A204.1 (cell line): ENCODE measurements at regions not wholly inside any gene's neighbourhood (a gene's known extent, or its start where the extent isn't known, plus 50 kb on each side); places are given as distances from the start of the nearest gene placed in this dataset.

Experiments used
- FAIRE-seq: peaks from 2 replicates; lab custom pipeline; 2012; peaks lifted over from hg19 to GRCh38; lab: Jason Lieb, UNC

DNA sequence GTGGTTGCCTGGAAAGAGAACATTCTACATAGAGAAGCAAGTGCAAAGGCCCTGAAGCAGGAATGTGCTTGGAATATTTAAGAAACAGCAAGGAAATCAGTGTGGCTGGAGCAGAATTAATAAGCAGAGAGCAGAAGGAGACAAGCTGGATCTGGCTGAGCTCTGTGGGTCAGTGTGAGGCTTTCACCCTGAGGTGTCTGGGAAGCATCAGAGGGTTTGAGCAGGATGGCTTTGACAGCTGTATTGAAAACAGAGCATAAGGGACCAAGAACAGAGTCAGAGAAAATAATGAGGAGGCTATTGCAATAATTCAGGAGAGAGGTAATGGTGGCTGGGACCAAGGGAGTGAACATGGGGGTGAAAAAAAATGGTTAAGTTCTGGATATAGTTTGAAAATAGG is 199.6 kb downstream of the NXPE2 start:
- no peak for FAIRE-seq

DNA sequence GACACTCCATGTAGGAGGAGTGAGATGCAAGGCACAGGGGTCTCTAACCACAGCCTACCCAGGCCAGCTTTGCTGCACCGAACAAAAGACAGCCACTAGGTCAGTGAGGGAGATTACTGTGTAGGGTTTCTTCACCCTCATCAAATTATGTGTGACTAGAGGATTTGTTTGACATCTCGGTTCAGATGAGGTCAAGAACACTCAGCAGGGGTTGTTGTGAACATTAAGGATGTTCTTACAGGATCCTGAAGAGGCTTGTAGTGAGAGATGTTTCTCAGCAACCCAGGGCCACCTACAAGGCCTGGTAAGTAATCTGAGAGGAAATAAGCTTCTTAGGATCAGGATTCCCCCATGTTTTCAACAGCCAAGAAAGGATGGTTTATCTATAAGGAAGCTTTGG is 202.1 kb downstream of the NXPE2 start:
- FAIRE-seq, result no peak

DNA sequence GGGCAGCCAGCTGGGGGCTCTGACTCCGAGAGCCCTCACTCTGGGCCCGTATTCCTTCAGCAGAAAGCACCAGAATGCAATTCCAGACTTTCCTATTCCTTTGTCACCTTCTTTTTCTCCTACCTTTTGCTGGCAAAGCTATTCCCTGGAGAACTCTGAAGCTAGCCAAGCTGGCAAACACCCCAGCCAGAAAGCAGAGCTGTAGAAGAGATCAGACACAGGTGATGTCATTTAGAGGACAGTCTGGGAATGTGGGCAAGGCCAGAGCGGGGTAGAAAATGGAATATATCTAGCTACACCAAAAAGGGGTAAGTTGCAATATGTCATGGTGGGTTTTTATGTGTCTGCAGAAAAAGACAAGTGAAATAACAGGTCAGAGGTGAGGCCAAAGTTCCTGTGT is 205.1 kb downstream of the NXPE2 start:
- FAIRE-seq, result no peak

DNA sequence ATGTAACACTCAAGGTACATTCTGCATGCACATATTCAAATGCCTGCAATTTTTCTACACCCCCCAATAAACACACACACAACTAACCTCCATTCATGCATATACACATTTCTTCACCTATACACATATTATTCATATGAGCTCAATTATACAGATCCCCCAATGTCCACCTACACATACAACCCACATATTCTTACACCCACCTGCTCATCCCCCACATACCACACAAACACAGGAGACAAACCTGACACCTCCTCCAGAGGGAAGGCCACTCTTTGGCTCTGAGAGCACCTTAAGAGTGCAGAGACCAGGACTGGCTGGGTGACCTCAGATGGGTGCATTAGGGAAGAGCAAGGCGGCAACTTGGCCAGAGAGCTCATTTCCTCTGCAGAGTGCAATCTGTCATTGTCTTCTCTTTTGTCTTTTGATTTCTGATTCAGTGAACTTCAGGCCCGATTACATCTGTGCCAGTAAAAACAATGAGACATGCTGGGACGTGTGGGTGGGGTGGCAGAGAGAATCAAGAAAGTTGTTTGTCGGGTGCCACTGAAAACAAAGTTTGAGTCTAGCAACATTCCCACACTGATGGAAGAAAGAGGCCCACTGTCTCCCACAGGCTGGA is 208.4 kb downstream of the NXPE2 start:
- no peak for FAIRE-seq

DNA sequence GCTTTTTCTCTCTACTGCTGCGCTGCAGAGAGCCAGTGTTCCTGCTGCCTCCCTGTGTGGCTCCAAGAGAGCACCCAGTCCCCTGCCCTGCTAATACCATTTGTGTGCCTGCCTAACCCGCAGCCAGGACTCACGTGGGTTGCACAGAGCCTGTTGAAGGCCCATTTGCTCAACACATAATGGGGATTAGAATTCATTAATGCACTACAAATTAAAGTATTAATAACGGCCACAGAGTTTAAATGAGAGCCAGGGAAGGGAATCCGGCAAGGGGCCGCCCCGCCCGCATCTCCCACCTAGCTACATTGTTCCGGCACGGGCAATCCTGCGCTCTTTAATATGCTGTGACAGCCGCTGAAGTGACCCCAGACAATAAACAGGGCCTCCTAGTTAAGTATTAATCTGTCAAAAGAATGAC is 211.3 kb downstream of the NXPE2 start:
- no peak for FAIRE-seq

DNA sequence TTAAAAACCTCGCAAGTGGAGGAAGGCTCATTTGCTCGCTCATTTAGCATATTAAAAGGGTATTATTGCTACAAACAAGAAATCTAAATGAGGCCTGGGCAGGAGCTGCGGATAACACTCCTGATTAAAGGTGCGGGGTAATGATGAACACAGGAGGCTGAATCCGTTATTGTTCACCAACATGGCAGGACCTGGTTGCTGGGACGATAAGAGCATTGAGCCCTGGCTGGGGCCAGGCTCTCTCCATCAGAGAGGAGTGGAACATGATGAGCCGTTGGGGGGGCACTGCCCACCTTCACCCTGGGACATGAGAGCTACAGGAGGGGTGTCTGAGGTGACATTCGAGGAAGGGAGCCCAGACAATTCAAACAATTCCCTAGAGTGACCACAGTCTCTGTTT is 211.7 kb downstream of the NXPE2 start:
- FAIRE-seq, result no peak

DNA sequence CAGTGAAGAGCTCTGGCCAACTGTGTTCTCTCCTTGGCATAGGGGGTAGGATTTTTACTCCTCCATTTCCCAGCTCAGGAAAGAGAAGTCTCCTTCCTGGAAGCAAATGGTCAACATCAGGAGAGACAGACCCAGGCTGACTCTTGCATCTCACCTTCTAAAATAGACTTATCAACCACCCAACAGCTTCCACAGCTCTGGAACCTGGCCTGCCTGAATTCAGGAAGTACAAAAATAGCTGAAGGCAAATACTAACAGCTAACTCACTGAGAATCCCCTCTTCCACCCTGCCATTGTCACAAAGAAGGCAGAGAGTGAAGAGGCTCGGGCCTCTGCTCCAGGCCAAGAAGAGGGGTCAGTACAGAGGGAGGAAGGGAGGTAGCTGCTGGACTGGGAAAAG is 213.6 kb downstream of the NXPE2 start:
- no peak for FAIRE-seq

DNA sequence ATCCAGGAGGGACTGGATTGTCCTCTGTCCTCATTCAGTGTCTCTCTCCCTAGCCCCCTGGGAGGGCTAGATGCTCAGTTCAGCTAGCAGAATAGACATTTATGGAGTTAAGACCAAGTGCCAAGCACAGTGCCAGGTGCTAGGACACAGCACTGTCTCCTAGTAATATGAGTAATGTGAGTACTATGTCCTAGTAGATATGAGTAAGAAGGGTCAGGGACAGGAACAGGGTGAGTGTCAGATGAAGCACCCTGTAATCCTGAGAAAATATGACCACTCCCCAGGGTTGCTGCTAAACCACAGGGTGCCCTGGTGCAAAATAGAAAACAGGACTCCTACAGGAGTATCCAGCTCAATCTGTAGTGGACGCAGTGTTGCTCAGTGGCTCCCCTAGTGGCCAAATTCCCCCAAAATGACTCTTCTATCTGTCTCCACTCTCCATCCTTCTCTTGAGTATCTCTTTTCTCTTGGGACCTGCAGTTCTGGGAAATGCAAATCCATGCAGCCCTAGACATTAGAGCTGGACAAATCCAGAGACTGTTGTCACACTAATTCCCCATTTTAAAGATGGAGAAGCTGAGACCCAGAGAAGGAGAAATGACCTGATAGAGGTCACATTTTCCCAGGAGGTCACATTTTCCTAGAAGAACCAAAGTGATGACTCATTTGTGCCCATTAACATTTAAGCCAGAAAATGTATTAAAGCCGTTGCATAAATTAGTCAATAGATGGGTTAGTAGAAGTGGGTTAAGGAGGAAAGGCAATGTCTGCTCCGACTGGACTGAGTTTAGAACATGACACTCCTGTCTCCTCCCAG is 214.3 kb downstream of the NXPE2 start:
- no peak for FAIRE-seq

DNA sequence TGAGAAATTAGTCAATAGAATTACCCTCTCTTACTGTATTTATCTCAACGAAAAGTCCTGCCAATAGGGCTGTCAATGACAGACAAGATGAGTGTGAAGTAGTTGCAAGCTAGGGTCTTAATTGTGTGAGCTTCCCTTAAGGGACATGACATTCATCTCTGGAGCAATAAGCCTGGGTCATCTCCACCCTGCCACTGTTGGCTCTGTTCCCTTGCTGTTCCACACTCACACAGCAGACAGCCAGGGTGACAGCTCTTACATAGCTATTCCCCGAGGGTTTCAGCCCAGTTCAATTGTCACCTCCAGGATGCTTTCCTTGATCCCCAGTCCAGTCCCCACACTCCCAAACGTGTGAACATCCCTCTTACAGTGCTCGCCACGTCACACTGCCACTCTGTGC is 215.0 kb downstream of the NXPE2 start:
- no peak for FAIRE-seq

DNA sequence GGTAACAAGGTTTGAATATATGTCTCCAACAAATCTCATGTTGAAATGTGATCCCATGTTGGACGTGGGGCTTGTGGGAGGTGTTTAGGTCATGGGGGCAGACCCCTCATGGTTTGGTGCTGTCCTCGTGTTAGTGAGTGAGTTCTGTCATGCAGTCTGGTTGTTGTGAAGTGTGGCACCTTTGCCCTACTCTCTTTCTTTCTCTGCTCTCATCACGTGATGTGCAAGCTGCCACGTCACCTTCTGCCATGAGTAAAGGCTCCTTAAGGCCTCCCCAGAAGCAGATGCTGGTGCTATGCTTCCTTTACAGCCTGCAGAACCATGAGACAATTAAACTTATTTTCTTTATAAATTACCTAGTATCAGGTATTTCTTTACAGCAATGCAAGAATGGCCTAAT is 218.3 kb downstream of the NXPE2 start:
- no peak for FAIRE-seq

DNA sequence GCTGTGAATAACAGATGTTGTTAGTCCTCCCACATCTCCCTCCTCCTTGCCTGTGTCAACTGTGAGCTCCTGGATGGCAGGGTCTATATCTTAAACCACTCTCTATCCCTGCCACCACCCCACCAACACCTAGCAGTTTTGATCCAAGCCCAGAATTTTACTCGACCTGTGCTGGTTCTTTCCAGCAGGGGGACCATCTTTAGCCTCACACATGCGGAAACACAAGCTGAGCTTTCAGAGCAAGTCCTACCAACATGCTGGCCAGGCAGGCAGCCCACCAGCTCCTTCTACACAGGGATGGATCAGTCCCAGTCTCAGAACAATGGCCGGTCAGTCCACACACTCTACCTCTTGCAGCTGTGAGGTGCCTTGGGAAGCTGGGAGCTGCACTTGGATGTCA is 231.5 kb downstream of the NXPE2 start:
- FAIRE-seq, result no peak

DNA sequence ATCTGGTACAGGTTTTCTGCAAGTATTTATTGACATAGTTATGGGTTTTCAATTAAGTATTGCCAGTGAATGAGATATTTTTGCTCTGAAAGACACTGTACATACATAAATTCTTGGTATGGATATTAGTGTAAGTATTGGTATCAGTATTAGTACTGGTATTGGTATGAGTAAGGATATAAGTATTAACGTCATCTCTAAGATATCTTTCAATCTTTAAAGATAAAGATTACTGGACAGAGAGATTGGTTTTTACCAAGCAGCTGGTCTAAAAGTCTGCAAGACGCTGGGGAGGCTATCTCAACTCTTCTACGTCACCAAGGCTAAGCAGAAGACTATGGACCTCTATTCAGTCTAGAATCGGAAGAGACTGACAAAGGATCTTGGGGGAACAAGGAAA is 234.5 kb downstream of the NXPE2 start:
- FAIRE-seq, result no peak

DNA sequence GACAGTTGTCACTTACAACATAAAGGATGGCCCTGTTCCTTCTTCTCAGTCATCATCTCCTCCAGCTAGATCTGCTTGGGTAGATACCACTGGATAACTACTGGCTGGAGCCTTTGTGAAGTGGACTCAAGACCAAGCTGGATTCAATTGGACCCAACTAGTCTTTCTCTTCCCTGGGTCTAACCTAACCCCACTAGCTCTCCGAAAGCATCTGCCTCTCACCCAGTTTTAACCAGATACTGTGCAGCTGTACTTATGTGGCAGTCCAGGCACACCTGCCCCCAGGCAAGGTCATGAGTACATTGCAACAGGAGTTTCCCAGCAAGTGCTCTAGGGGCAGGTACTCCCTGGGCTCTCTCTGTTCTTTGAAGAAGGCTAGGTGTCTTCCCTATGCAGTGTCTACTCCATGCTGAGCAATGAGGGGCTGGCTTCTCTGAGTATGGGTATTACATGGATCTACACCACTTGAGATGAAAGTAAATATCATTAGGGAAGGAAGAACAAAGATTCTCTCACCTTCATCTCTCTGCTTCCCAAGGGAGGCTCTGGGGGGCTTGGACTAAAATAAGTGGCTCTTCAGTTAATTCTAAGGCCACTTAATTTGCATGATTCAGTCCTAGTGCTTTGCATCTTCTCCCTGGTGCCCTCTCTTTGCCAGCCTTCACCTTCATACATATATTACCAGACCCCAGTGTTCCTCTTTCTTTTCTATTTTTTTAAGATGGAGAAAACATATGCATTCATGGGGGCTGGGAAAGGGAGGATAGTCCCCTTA is 236.1 kb downstream of the NXPE2 start:
- FAIRE-seq, result no peak

DNA sequence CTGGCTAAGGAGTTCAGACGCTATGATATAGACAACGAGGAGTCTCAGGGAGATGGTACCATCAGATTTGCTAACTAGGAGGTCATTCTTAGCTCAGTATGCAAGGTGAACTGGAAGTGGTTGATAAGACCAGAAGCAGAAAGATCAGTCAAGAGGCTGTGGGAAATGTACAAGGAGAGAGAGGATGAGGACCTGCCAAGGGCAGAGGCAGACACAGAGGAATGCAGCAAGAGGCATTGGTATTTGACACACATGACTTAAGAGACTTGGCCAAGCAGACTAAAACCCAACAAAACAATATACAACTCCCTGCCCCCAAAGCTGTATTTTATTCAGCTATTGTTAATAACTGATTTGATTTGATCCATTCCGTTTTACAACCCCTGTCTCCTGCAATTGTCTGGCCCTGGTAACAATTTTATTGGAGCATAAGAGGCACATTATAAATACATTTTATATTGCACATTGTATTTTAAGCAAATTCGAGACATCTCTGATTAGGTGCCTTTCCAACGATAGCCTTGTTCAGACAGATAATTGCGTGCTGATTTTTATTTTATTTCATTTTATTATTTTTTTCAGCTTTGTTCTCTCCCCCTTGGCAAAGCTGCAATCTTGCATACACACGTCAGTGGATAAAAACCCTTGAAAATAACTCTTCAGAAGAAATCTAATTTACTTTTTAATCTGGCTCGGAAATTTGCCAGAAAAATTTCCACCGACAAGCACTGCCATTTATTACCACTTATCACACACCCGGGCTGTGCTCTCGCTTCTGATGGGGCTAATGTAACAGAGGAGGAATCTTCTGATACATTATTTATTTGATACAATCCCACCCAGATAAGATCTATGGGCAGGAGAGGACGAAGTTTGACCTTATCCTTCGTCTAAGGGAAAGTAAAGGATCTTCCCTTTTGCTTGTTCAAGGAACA is 237.8 kb downstream of the NXPE2 start:
- FAIRE-seq, result no peak

DNA sequence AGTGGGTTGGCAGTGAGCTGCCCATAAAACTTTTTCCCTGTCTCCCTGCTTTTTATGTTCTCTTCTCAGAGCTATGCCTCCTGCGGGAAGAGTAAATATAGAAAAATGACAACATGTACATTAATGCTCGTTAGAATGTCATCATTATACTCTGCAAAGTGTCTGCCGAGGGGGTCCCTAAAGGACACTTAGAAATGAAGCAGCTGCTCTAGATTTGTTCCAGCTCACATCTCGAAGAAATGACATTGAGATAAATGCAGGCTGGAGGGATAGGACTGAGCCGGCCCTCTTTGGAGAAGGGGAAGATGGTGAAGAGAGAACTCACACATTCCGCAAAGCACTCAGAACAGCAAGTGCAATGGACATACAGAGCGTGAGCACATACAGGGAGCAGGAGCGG is 240.0 kb downstream of the NXPE2 start:
- no peak for FAIRE-seq

DNA sequence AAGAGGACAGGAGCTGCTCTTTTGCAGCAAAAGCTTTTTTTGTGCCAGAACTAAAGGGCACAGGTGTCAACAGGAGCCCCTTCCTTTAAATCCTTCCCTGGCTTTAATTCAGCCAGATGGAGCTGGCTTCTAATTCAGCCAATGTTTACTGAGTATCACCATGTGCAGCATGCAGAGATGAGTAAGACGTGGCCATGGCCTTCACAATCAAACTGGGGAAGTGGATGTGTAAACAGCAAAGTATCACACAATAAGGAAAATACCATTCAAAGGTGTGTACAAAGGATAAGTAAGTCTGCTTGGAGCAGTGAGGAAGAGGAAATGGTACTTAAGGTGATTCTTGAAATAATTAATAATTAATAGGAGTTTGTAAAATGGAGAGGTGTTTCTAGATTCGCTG is 243.4 kb downstream of the NXPE2 start:
- no peak for FAIRE-seq

DNA sequence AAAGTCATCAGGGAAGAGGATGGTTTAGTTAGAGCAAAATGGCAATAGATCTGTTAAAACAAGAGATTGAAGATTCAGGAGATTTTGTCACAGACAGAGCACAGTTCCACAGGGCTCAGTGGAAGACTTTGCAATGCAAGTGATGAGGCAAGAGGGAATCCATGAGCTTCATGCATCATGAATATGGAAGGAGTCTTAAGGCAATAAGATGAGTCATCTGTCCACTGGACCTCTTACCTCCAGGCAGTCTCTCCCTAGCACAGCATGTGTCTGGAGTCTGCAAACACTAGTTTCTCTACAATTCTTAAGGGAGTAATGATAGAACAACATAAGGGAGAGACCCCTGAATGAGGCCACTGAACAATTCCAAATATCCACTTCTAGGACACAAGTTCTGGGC is 245.7 kb downstream of the NXPE2 start:
- no peak for FAIRE-seq

DNA sequence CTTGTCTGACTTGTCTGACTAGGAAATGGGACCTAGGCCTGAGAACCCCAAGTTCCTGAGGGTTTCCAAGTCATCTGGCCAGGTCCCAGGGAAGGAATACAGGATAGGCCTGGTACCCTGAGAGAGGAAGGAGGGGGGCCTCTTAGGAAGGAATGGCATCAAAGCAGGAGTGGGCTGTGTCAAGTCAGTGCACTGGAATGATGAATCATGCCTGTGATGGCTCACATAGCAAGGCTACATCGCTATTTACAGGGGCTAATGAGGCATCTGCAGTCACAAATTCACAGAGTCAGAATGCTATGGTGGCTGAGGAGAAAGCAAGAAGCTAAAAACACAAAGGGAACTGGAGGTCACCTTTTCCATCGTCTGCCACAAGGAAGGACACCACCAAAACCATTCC is 247.3 kb downstream of the NXPE2 start:
- FAIRE-seq, result no peak

DNA sequence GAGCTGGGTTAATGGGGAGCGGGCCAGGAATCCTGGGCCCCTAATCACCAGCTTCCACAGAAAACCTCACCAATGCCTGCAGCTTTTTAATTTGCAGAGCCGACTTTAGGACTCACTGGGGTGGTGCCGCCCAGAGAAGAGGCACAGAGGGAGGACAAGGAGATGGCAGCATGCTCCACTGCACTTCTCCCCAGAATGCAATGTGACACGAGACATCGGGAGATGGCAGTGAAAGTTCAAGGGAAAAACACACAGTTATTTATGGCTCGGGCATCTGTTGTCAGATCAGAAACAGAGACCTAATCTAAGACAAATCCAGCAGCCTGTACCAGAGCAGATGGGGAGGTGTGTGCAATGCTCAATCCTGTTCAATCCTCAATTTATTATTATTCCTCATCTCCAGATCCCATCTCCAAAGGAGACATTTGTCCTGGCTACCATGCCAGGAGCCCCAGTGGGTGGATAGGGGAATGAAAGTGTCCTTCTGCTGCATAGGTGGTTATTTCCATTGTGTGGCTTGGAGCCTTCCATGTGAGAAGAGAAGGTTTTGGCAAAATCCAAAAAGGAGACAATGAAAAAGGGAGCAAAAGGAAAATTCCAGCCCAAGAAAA is 250.0 kb downstream of the NXPE2 start:
- FAIRE-seq, result no peak

DNA sequence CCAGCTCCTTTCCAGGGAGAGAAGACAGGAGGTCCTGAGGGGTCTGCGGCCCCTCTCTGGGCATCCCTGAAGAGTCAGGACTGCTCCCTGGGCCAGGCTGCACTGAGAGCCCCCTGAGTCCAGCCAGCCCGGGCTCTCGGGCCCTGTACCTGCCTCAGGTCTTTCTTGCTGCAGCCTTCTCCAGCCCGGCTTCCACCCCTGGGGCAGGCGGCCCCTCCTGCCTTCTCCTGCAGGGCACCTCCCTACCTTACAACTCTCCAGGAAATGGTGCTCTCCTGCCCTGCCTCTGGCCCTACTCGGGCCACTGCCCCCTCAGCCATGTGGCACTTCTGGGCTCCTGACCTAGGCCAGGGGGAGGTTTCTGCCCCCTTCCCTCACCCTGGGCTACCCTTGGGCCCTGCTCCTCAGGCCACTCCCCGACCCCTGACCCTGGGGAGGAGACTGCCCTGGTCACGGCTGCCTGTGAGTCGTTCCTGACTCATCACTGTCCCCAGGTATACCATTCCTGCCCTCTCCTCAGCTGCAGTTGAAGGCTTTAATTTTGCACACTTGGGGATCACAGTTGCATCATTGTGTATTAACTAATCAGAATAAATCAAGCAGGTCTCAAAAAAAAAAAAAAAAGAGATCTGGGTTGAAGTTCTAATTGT is 251.1 kb downstream of the NXPE2 start:
- FAIRE-seq, result no peak

DNA sequence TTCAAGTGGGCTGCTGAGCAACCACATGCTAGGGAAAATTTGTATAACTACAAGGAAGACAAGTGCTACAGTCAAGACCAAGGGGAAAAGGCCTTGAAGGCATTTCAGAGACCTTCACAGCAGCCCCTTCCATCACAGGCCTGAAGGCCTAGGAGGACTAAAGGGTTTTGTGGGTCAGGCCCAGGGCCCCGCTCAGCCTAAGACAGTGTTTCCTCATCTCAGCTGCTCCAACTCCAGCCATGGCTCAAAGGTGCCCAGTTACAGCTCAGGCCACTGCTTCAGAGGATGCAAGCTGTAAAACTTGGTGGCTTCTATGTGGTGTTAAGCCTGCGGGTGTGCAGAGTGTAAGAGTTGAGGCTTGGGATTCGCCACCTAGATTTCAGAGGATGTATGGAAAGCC is 260.5 kb downstream of the NXPE2 start:
- FAIRE-seq, result no peak
